Activated naive CD8-positive, alpha-beta T cell treated with anti-CD3 and anti-CD28 coated beads, Interleukin-2, amount 10 ng/mL, durations not matched to agents 7 days and 5 days (primary cell): ENCODE measurements at regions not wholly inside any gene's neighbourhood (a gene's known extent, or its start where the extent isn't known, plus 50 kb on each side); places are given as distances from the start of the nearest gene placed in this dataset.

Source experiments
- ATAC-seq: fragments of 150-1000 bp; cut with Tn5 transposase; one replicate; pipeline ENCODE4 v1.10.0; 2021; ENCODE audit warnings: low read depth, moderate library complexity
- POLR2A ChIA-PET: fragments of 350-600 bp; sonication (Branson Sonifier 250); formaldehyde crosslinking; loops from one replicate; lab custom pipeline; 2021; ENCODE audit warnings: antibody characterized with exemption; lab: Charles Lee
- DNase-seq: peaks from one replicate; pipeline ENCODE4 v3.0.0; 2021
- H3K27ac Mint-ChIP-seq: one replicate; pipeline ENCODE4 v1.8.0; 2022; ENCODE audit warnings: mild to moderate bottlenecking, mixed read lengths
- H3K27me3 Mint-ChIP-seq: one replicate; pipeline ENCODE4 v1.8.0; 2022; ENCODE audit warnings: mild to moderate bottlenecking, moderate library complexity, mixed read lengths
- H3K36me3 Mint-ChIP-seq: one replicate; pipeline ENCODE4 v1.8.0; 2021; ENCODE audit warnings: mild to moderate bottlenecking, mixed read lengths
- H3K4me1 Mint-ChIP-seq: one replicate; pipeline ENCODE4 v1.8.0; 2021; ENCODE audit warnings: mixed read lengths
- H3K4me3 Mint-ChIP-seq: one replicate; pipeline ENCODE4 v1.8.0; 2022; ENCODE audit warnings: mild to moderate bottlenecking, moderate library complexity, mixed read lengths
- H3K9me3 Mint-ChIP-seq: one replicate; pipeline ENCODE4 v1.8.0; 2021; ENCODE audit warnings: mixed read lengths

- Mint-ChIP-seq H3K4me1 (no peaks in the 10 kb centered on the region), H3K27ac (no peak overlapping the region), H3K9me3 (peaks cover 3% of the 10 kb centered on the region), H3K27me3 (no peaks in the 10 kb centered on the region), H3K36me3 (no peaks in the 10 kb centered on the region), H3K4me3 (no peak overlapping the region)
- ATAC-seq (no peak), DNase-seq (no peak)
- POLR2A ChIA-PET: no interaction called here
Measured at GRCh38 chr4:35541146-35541887, 703.0 kb downstream of the ARAP2 start.

GRCh38 chr4:35541888-35542213 is 702.5 kb downstream of the ARAP2 start:
- Mint-ChIP-seq H3K27me3 (no peaks in the 10 kb centered on the region), H3K4me3 (no peak overlapping the region), H3K9me3 (peaks cover 3% of the 10 kb centered on the region), H3K4me1 (no peaks in the 10 kb centered on the region), H3K27ac (no peak overlapping the region), H3K36me3 (no peaks in the 10 kb centered on the region)
- POLR2A ChIA-PET: no interaction called here
- no peak for DNase-seq
- ATAC-seq: no peak

- no peaks in the 10 kb centered on the region for H3K27me3 Mint-ChIP-seq
- H3K4me3 Mint-ChIP-seq: no peak overlapping the region
- POLR2A ChIA-PET: no interaction called here
- H3K36me3 Mint-ChIP-seq: no peaks in the 10 kb centered on the region
- H3K9me3 Mint-ChIP-seq: peaks cover 3% of the 10 kb centered on the region
- H3K4me1 Mint-ChIP-seq: no peaks in the 10 kb centered on the region
- no peak for DNase-seq
- ATAC-seq: no peak
- no peak overlapping the region for H3K27ac Mint-ChIP-seq
Measured at GRCh38 chr4:35548921-35549320, 695.4 kb downstream of the ARAP2 start.

GRCh38 chr4:35556387-35556786 is 687.9 kb downstream of the ARAP2 start:
- POLR2A ChIA-PET: no interaction called here
- H3K4me1 Mint-ChIP-seq: no peaks in the 10 kb centered on the region
- H3K27ac Mint-ChIP-seq: no peak overlapping the region

GRCh38 chr4:35559559-35560365 is 684.6 kb downstream of the ARAP2 start:
- DNase-seq (no peak), ATAC-seq (no peak)
- no peaks in the 10 kb centered on the region for H3K4me1 Mint-ChIP-seq
- no peaks in the 10 kb centered on the region for H3K36me3 Mint-ChIP-seq
- peaks cover 2% of the 10 kb centered on the region for H3K9me3 Mint-ChIP-seq
- H3K27me3 Mint-ChIP-seq: no peaks in the 10 kb centered on the region
- no peak overlapping the region for H3K4me3 Mint-ChIP-seq
- POLR2A ChIA-PET: no interaction called here
- H3K27ac Mint-ChIP-seq: no peak overlapping the region

More at GRCh38 chr4:35556387-35556786, 687.9 kb downstream of the ARAP2 start:
- ATAC-seq (no peak), DNase-seq (no peak)
- Mint-ChIP-seq H3K27me3 (no peaks in the 10 kb centered on the region), H3K36me3 (no peaks in the 10 kb centered on the region), H3K9me3 (peaks cover 2% of the 10 kb centered on the region), H3K4me3 (no peak overlapping the region)

GRCh38 chr4:35562861-35563260 is 681.5 kb downstream of the ARAP2 start:
- POLR2A ChIA-PET: no interaction called here
- H3K36me3 Mint-ChIP-seq: no peaks in the 10 kb centered on the region
- DNase-seq: no peak
- peaks cover 2% of the 10 kb centered on the region for H3K9me3 Mint-ChIP-seq
- ATAC-seq: no peak
- no peak overlapping the region for H3K27ac Mint-ChIP-seq
- no peak overlapping the region for H3K4me3 Mint-ChIP-seq
- H3K27me3 Mint-ChIP-seq: no peaks in the 10 kb centered on the region
- no peaks in the 10 kb centered on the region for H3K4me1 Mint-ChIP-seq

GRCh38 chr4:35565640-35566039 is 678.7 kb downstream of the ARAP2 start:
- POLR2A ChIA-PET: no interaction called here
- Mint-ChIP-seq H3K36me3 (no peaks in the 10 kb centered on the region), H3K27ac (no peak overlapping the region), H3K9me3 (no peaks in the 10 kb centered on the region), H3K4me1 (no peaks in the 10 kb centered on the region), H3K4me3 (no peak overlapping the region), H3K27me3 (no peaks in the 10 kb centered on the region)
- no peak for DNase-seq
- no peak for ATAC-seq

- H3K9me3 Mint-ChIP-seq: peaks cover 2% of the 10 kb centered on the region
- no peaks in the 10 kb centered on the region for H3K4me1 Mint-ChIP-seq
- no peak overlapping the region for H3K27ac Mint-ChIP-seq
- POLR2A ChIA-PET: no interaction called here
- DNase-seq: no peak
- H3K27me3 Mint-ChIP-seq: no peaks in the 10 kb centered on the region
- H3K36me3 Mint-ChIP-seq: no peaks in the 10 kb centered on the region
- no peak overlapping the region for H3K4me3 Mint-ChIP-seq
- ATAC-seq: no peak
Measured at GRCh38 chr4:35591035-35591434, 653.3 kb downstream of the ARAP2 start.

- no peak for ATAC-seq
- H3K4me3 Mint-ChIP-seq: no peak overlapping the region
- DNase-seq: no peak
- H3K9me3 Mint-ChIP-seq: peaks cover 1% of the 10 kb centered on the region
- H3K4me1 Mint-ChIP-seq: no peaks in the 10 kb centered on the region
- H3K27me3 Mint-ChIP-seq: no peaks in the 10 kb centered on the region
- H3K36me3 Mint-ChIP-seq: no peaks in the 10 kb centered on the region
- no peak overlapping the region for H3K27ac Mint-ChIP-seq
- POLR2A ChIA-PET: no interaction called here
Measured at GRCh38 chr4:35604252-35604651, 640.1 kb downstream of the ARAP2 start.

- no peaks in the 10 kb centered on the region for H3K27me3 Mint-ChIP-seq
- POLR2A ChIA-PET: no interaction called here
- no peak for ATAC-seq
Measured at GRCh38 chr4:35604724-35605123, 639.6 kb downstream of the ARAP2 start.

GRCh38 chr4:35608205-35608604 is 636.1 kb downstream of the ARAP2 start:
- H3K27ac Mint-ChIP-seq: no peak overlapping the region
- H3K4me1 Mint-ChIP-seq: no peaks in the 10 kb centered on the region
- ATAC-seq (no peak), DNase-seq (no peak)
- no peaks in the 10 kb centered on the region for H3K27me3 Mint-ChIP-seq
- peaks cover 2% of the 10 kb centered on the region for H3K9me3 Mint-ChIP-seq
- POLR2A ChIA-PET: no interaction called here
- no peaks in the 10 kb centered on the region for H3K36me3 Mint-ChIP-seq
- no peak overlapping the region for H3K4me3 Mint-ChIP-seq

More at GRCh38 chr4:35604724-35605123, 639.6 kb downstream of the ARAP2 start:
- Mint-ChIP-seq H3K4me1 (no peaks in the 10 kb centered on the region), H3K27ac (no peak overlapping the region), H3K36me3 (no peaks in the 10 kb centered on the region), H3K4me3 (no peak overlapping the region), H3K9me3 (peaks cover 1% of the 10 kb centered on the region)
- no peak for DNase-seq

- no peaks in the 10 kb centered on the region for H3K27me3 Mint-ChIP-seq
Measured at GRCh38 chr4:35614120-35614519, 630.2 kb downstream of the ARAP2 start.

GRCh38 chr4:35639929-35640328 is 604.4 kb downstream of the ARAP2 start:
- H3K27me3 Mint-ChIP-seq: no peaks in the 10 kb centered on the region
- no peak overlapping the region for H3K4me3 Mint-ChIP-seq
- H3K9me3 Mint-ChIP-seq: peaks cover 4% of the 10 kb centered on the region
- ATAC-seq (no peak), DNase-seq (no peak)
- H3K27ac Mint-ChIP-seq: no peak overlapping the region
- H3K4me1 Mint-ChIP-seq: no peaks in the 10 kb centered on the region
- POLR2A ChIA-PET: no interaction called here
- no peaks in the 10 kb centered on the region for H3K36me3 Mint-ChIP-seq

More at GRCh38 chr4:35614120-35614519, 630.2 kb downstream of the ARAP2 start:
- peaks cover 1% of the 10 kb centered on the region for H3K9me3 Mint-ChIP-seq
- no peak overlapping the region for H3K4me3 Mint-ChIP-seq
- no peak overlapping the region for H3K27ac Mint-ChIP-seq
- POLR2A ChIA-PET: no interaction called here
- DNase-seq (no peak), ATAC-seq (no peak)
- no peaks in the 10 kb centered on the region for H3K4me1 Mint-ChIP-seq
- H3K36me3 Mint-ChIP-seq: no peaks in the 10 kb centered on the region

GRCh38 chr4:35643661-35644060 is 600.7 kb downstream of the ARAP2 start:
- POLR2A ChIA-PET: no interaction called here
- no peaks in the 10 kb centered on the region for H3K4me1 Mint-ChIP-seq
- no peak overlapping the region for H3K27ac Mint-ChIP-seq
- ATAC-seq (no peak), DNase-seq (no peak)
- H3K4me3 Mint-ChIP-seq: no peak overlapping the region
- H3K36me3 Mint-ChIP-seq: no peaks in the 10 kb centered on the region
- no peaks in the 10 kb centered on the region for H3K27me3 Mint-ChIP-seq
- no peaks in the 10 kb centered on the region for H3K9me3 Mint-ChIP-seq
